Gastrocnemius medialis (tissue), 4 donors: ENCODE measurements at regions not wholly inside any gene's neighbourhood (a gene's known extent, or its start where the extent isn't known, plus 50 kb on each side); places are given as distances from the start of the nearest gene placed in this dataset.

Experiments
- ATAC-seq, 2 donors: fragments of 150-250 bp; one replicate each; pipeline ENCODE4 v1.9.1; 2016
- DNase-seq, 2 donors: peaks; one replicate each; pipeline ENCODE4 v3.0.0-alpha.2; 2019
- H3K27ac ChIP-seq, 4 donors: fragments of 200-600 bp; sonication (generic); 1 replicate in 1 of 4; 2 replicates in 3 of 4; pipeline ENCODE4 v1.5.1; 2016 to 2018; ENCODE audit warnings: mild to moderate bottlenecking in 2 of 4, moderate library complexity in 1 of 4
- H3K27me3 ChIP-seq, 3 donors: fragments of 200-600 bp; sonication (generic) in 2 of 3; 1 replicate in 1 of 3; 2 replicates in 2 of 3; pipeline versions ENCODE4 v1.5.1 to v1.6.0; 2016 to 2019; ENCODE audit warnings: mild to moderate bottlenecking in 1 of 3, moderate library complexity in 1 of 3
- H3K36me3 ChIP-seq, 2 donors: fragments of 200-600 bp; sonication (generic) in 1 of 2; one replicate each; pipeline ENCODE4 v1.5.1; 2017 to 2018
- H3K4me1 ChIP-seq, 2 donors: fragments of 200-600 bp; sonication (generic) in 1 of 2; one replicate each; pipeline ENCODE4 v1.5.1; 2016 to 2017; ENCODE audit warnings: mild to moderate bottlenecking in 2 of 2
- H3K4me3 ChIP-seq, 4 donors: fragments of 200-600 bp; sonication (generic) in 3 of 4; 1 replicate in 1 of 4; 2 replicates in 3 of 4; pipeline ENCODE4 v1.5.1; 2016 to 2019; ENCODE audit warnings: mild to moderate bottlenecking in 2 of 4
- H3K9me3 ChIP-seq, 3 donors: fragments of 200-600 bp; sonication (generic) in 2 of 3; 1 replicate in 1 of 3; 2 replicates in 2 of 3; pipeline ENCODE4 v1.5.1; 2016 to 2019
- POLR2A ChIP-seq, 2 donors: fragments of 450-650 bp; IDR thresholded peaks; one replicate each; pipeline ENCODE4 v1.6.1; 2017; ENCODE audit warnings: antibody characterized with exemption in 2 of 2, mild to moderate bottlenecking in 2 of 2, moderate library complexity in 2 of 2
- in situ Hi-C, 4 donors: fragments of 200-750 bp; cut with MboI; loops; one replicate each; pipeline versions ENCODE4 v1.15.0 to v1.8.0; 2017; ENCODE audit warnings: low sequenced_read_pairs in 4 of 4
- intact Hi-C: fragments of 100-400 bp; cut with DNase I; formaldehyde crosslinking; loops from one replicate; pipeline ENCODE4 v1.15.1; 2023; ENCODE audit warnings: low total_unique reads
- TF ChIP-seq, protein P1 (sequence below), 5 experiments: fragments of 450-650 bp in 3 of 5; fragments of 200-600 bp in 2 of 5; sonication (generic) in 2 of 5; IDR thresholded peaks in 4 of 5; conservative IDR thresholded peaks in 1 of 5; 1 replicate in 4 of 5; 2 replicates in 1 of 5; pipeline ENCODE4 v1.5.1; 2016 to 2019; ENCODE audit warnings: antibody characterized with exemption in 5 of 5, mild to moderate bottlenecking in 3 of 5, moderate library complexity in 3 of 5

DNA sequence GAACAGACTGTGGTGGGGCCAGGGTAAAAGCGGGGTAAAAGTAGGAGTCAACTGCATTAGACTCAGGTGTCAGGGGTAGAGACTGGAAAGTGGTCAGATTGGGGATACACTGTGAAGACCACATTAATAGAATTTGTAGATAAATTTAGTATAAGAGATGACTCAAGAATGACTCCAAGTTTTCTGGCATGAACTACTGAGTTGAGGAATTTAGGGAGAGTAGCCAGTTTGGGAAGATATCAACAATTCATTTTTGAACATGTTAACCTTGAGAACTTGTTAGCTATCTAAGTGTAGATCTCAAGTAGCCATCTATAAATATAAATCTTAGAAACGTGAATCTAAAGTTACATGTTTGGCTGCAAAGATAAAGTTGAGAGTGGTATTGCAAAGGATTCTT lies 206.9 kb upstream of the HCCS start:
- in situ Hi-C loops (no loop called here), intact Hi-C loops (no loop called here)
- Histone ChIP-seq H3K36me3 (no peaks in the 10 kb centered on the region), H3K27me3 (no peaks in the 10 kb centered on the region), H3K9me3 (no peaks in the 10 kb centered on the region), H3K4me1 (no peaks in the 10 kb centered on the region), H3K27ac (no peak overlapping the region), H3K4me3 (no peak overlapping the region)
- TF ChIP-seq, protein P1, sequence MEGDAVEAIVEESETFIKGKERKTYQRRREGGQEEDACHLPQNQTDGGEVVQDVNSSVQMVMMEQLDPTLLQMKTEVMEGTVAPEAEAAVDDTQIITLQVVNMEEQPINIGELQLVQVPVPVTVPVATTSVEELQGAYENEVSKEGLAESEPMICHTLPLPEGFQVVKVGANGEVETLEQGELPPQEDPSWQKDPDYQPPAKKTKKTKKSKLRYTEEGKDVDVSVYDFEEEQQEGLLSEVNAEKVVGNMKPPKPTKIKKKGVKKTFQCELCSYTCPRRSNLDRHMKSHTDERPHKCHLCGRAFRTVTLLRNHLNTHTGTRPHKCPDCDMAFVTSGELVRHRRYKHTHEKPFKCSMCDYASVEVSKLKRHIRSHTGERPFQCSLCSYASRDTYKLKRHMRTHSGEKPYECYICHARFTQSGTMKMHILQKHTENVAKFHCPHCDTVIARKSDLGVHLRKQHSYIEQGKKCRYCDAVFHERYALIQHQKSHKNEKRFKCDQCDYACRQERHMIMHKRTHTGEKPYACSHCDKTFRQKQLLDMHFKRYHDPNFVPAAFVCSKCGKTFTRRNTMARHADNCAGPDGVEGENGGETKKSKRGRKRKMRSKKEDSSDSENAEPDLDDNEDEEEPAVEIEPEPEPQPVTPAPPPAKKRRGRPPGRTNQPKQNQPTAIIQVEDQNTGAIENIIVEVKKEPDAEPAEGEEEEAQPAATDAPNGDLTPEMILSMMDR (IDR thresholded peaks at IDR 0.05 in 4 of 5, conservative IDR thresholded peaks at IDR 0.05 in 1 of 5): no peak
- TF ChIP-seq POLR2A (IDR thresholded peaks at IDR 0.05): no peak
- no peak for ATAC-seq
- DNase-seq: no peak

DNA sequence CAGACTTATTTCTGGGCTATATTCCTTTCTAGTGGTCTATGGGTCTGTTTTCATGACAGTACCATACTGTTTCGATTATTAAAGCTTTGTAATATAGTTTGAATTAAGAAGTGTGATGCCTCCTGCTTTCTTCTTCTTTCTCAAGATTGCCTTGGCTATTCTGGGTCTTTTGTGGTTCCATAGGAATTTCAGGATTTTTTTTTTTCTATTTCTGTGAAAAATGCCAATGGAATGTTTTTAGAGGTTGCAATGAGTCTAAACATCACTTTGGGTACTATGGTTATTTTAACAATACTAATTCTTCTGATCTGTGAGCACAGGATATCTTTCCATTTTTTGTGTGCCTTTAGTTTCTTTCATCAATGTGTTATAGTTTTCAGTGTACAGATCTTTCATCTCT lies 204.3 kb upstream of the HCCS start:
- H3K4me3 ChIP-seq: no peak overlapping the region
- H3K4me1 ChIP-seq: no peaks in the 10 kb centered on the region
- H3K27me3 ChIP-seq: no peaks in the 10 kb centered on the region
- in situ Hi-C loops: no loop called here
- no peak for ATAC-seq
- no peak for DNase-seq
- TF ChIP-seq, protein P1 (IDR thresholded peaks at IDR 0.05 in 4 of 5, conservative IDR thresholded peaks at IDR 0.05 in 1 of 5): no peak
- no peak for TF ChIP-seq POLR2A (IDR thresholded peaks at IDR 0.05)
- no peaks in the 10 kb centered on the region for H3K9me3 ChIP-seq
- no peaks in the 10 kb centered on the region for H3K36me3 ChIP-seq
- intact Hi-C loops: no loop called here
- H3K27ac ChIP-seq: no peak overlapping the region

DNA sequence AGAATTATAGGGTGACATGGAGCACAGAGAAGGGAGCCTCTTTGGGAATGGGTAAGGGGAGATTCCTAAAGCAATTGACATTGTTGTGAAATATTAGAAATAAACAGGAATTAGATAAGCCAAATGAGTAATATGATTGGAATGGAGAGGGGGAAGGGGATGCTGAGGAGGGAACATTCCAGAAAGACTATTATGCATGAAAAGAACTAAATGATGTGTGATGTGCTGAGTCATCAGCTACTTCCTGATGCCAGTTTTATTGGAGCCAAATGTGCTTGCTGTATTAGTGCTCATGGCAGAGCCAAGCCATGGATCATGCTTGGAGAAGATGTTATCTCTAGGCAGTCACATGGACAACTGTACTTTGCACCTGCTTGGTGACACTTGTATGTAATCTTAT lies 189.0 kb upstream of the HCCS start:
- H3K4me1 ChIP-seq: no peaks in the 10 kb centered on the region
- TF ChIP-seq POLR2A (IDR thresholded peaks at IDR 0.05): no peak
- TF ChIP-seq, protein P1 (IDR thresholded peaks at IDR 0.05 in 4 of 5, conservative IDR thresholded peaks at IDR 0.05 in 1 of 5): no peak
- H3K36me3 ChIP-seq: no peaks in the 10 kb centered on the region
- intact Hi-C loops (no loop called here), in situ Hi-C loops (no loop called here)
- H3K27ac ChIP-seq: no peak overlapping the region
- no peaks in the 10 kb centered on the region for H3K27me3 ChIP-seq
- no peak overlapping the region for H3K4me3 ChIP-seq
- DNase-seq: no peak
- no peaks in the 10 kb centered on the region for H3K9me3 ChIP-seq
- ATAC-seq: no peak

DNA sequence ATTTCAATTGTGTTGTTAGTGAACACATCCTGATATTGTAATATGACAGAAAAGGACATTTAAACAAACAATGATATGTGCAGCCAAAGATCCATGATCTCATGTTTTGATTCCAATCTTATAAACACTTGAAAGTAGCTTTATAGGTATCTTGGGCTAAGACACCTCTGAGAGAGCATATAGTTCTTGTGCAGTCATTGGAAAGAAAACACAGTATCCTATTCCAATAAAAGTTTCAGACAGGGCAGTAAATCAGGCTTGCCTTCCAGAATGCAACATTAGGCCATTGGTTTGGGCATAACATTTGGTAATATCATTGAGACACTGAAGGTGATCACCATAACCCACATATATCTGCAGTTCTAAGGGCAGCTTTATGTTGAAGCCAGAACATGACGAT lies 188.3 kb upstream of the HCCS start:
- Histone ChIP-seq H3K9me3 (no peaks in the 10 kb centered on the region), H3K27ac (no peak overlapping the region), H3K4me1 (no peaks in the 10 kb centered on the region), H3K27me3 (no peaks in the 10 kb centered on the region), H3K36me3 (no peaks in the 10 kb centered on the region), H3K4me3 (no peak overlapping the region)
- intact Hi-C loops (no loop called here), in situ Hi-C loops (no loop called here)
- TF ChIP-seq, protein P1 (IDR thresholded peaks at IDR 0.05 in 4 of 5, conservative IDR thresholded peaks at IDR 0.05 in 1 of 5): no peak
- TF ChIP-seq POLR2A (IDR thresholded peaks at IDR 0.05): no peak
- ATAC-seq (no peak), DNase-seq (no peak)

DNA sequence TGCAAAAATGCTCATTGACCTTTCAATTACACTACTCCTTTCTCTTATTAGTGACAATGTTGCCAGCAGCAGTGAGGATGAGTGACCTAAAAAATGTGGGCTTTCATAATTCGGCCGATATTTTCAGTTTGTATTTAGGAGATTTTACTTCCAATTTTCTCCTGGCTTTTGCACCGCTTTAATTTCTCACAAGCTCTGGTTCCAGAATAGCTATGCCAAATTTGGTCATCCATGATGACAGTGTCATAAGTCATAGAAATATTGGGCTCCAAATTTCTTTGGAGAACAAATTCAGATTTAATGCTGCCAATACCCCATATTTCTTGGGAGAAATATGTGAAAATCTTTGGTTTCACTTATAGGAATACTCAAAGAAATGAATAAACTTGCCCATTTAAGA lies 187.7 kb upstream of the HCCS start:
- in situ Hi-C loops: no loop called here
- intact Hi-C loops: no loop called here
- no peak overlapping the region for H3K4me3 ChIP-seq

More for the DNA sequence above, 187.7 kb upstream of the HCCS start:
- H3K27ac ChIP-seq: no peak overlapping the region
- H3K9me3 ChIP-seq: no peaks in the 10 kb centered on the region
- ATAC-seq (no peak), DNase-seq (no peak)
- H3K4me1 ChIP-seq: no peaks in the 10 kb centered on the region
- no peaks in the 10 kb centered on the region for H3K27me3 ChIP-seq
- no peaks in the 10 kb centered on the region for H3K36me3 ChIP-seq
- TF ChIP-seq POLR2A (IDR thresholded peaks at IDR 0.05): no peak
- TF ChIP-seq, protein P1 (IDR thresholded peaks at IDR 0.05 in 4 of 5, conservative IDR thresholded peaks at IDR 0.05 in 1 of 5): no peak
